M059J (cell line): ENCODE measurements at regions not wholly inside any gene's neighbourhood (a gene's known extent, or its start where the extent isn't known, plus 50 kb on each side); places are given as distances from the start of the nearest gene placed in this dataset.

Experiments used
- DNase-seq: peaks from one replicate; pipeline ENCODE4 v3.0.0-alpha.2; 2012; ENCODE audit warnings: low read depth

DNA sequence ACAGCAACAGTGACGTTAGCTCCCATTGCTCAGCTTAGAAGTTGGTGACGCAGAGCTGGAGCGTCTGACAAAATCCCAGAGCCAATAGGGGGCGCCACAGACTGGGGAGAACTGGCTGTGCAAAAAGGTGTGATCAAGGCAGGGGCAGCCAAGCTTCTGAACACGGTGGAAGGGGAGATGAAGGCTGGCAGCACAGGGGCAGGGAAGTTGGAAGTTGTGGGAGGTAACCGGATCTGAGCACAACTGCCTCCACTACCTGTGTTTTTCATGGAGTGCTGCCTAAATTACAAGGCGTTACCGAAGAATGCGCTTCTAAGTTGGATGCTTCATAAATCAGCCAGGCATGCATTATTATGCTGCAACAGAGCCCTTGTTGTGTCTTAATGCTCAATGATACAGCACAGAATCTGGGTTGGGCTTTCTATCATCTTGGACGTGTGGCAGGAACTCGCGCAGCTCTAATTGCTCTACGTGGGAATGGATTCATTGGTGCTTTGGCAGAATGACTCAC, 370.0 kb downstream of the SLC4A3 start:
- DNase-seq, result peak; percentile 55

DNA sequence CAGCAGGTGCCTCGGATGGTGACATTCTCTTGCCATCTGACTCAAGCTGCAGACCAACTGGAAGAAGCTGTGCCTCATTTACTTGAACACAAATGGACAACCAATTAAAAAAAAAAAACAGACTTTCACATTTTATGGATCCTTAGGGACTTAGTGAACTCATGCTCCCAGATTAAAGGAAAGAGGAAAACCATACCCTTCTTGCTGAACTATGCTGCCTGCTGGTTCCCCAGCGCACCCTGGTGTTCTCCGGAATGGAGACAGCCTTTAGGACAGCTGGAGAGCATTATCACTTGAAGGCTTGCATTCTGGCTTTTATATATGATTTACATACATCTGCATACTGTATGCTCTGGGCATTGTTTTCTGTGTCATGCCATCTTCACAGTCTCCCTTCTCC, 370.7 kb downstream of the SLC4A3 start:
- DNase-seq, result no peak

DNA sequence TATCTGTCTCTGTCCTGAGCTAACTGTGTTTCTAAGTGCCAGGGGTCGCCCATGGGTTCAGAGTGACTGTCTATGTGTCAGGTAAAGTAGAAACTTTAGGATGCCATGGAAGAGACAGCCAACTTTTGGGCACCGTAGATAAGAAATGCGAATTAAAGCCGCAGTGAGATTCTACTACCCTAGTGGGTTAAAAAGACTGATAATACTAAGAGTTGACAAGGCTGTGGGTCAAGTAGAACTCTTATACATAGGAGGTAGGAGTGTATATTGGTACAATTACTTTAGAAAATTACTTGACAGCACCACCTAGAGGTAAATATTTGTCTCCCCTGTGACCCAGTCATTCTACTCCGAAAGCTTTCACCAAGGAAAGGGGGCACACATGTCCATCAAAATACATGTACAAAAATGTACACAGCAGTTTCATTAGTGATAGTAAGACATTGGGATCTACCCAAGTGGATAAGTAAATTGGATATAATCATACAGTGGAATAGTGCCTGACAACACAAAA, 371.3 kb downstream of the SLC4A3 start:
- no peak for DNase-seq

DNA sequence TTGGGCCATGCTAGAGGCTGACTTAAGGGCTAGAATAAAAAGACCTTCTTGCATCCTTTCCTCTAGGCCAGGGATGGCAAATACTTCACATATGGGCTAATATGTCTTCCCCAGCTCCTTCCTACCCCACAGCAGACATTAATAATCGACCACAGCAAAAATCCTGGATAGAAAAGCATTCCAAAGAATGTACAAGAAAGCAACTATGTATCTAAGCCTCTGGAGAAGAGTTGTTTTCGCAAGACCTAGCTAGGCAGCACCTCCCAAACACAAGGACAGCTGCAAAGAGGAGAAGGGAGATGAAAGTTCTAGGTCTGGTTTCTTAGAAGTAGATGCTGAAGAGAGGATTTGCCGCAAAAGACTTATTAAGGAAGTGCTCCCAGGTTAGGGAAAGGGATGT, 372.6 kb downstream of the SLC4A3 start:
- DNase-seq, result no peak

DNA sequence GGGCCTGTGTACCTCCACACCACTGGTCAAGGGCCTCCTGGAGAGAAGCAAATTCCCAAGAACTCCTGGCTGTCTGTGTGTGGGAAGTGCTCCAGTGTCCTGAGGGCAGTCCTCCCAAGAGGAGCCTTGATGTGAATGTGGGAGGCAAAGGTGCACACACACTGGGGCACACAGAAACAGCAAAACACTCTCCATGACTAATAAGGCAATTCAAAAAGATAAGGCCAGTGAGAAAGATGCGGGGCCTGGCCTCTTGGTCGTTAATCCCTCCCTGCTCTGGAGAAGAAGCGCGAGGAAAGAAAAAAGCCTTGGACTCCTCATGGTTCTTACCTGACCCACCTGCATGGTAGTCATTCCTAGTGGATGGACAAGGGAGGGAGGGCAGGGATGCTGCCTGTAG, 373.2 kb downstream of the SLC4A3 start:
- DNase-seq, result no peak

DNA sequence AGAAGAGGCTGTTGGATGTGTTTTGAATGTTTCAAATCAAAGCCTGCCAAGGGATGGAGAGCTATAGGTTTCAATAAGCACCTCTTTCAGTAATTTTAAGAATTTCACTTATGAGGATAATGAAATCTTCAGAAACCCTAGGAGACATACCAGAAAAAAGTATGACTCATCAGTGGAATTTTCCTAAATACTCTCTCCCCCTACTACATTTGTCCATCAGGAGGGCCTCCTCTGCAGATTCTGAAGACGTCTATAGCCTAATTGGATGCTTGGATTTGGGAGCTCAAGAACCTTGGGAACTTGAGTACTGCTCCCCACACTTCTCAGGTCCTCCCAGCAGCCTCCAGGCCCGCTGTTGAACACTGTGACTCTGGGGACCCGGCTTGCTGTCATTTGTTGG, 374.3 kb downstream of the SLC4A3 start:
- DNase-seq, result peak; percentile 57

DNA sequence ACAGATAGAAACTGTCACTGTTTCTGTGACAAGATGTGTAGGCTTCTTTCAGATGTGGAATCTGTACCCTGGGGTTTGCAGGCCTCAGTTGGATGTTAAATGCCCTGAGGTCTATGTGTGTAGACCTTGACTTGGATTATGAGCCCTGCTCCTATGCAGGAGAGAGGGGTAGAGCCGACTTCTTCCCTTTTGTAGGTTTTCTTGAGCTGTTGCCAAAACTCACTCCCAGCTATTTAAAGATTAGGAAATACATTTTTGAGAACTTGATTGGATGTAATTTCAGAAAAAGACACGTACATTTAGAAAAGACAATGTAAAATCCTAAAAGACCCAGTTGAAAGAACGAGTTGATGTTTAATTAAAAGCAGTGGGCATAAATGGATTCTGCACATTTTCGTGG, 374.8 kb downstream of the SLC4A3 start:
- DNase-seq, result no peak

DNA sequence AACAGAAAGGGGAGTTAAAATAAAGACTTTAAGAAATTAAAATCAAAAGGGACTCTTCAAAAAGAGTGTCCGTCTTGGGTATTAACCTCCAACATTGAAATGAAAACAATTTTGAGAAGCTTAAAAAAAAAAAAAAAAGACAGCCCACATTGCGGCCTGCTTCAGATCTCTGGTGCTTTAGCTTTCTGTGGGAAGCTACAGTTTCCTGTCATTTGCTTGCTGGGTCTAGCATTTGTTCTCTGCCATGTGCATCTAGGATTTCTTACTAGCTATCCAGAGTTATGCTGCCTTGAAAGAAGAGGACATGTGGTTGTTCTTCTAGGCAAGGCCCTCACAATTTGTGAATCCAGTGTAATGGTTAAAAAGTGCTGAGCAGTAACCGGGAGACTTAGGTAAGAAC, 375.3 kb downstream of the SLC4A3 start:
- no peak for DNase-seq

DNA sequence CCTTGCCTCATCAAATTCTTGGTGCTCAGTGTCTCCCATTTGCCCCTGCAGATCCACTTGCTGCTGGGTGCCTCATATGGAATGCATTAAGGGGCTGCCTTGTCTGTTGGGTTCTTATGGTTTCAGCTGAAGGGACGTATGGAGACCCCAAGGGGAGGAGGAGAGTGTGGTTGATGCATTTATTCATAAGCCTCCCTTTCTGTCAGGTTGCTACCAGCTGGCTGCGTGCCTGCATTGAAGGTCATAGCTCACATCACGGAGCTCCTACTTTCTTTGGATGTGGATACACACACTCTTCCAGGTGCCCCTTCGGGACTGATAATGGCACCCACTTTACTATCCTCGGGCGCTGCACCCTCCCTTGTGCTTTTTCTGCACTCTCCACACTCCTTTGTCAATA, 377.9 kb downstream of the SLC4A3 start:
- DNase-seq, result no peak

DNA sequence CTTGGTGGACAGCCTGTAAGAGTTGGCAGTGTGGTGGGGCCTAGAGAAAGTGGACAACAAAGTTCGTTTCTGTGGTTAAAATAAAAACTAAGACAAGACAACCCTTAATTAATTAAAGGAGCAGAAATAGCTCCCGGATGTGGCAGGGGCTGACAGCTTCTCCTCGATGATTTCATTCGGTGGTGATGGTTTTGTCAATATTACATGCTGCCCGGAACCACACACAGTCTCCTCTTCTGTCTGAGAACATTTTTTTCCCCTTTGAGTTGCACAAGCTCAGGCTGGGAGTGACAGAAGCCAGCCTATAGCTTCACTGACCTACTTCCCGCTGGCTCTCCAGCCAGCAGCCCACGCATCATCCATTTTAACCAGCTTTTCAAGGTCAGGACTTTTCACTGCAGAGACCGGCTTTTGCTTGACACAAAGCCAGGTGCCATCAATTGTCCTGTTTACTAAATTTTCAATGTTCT, 378.8 kb downstream of the SLC4A3 start:
- peak; percentile 55 for DNase-seq

DNA sequence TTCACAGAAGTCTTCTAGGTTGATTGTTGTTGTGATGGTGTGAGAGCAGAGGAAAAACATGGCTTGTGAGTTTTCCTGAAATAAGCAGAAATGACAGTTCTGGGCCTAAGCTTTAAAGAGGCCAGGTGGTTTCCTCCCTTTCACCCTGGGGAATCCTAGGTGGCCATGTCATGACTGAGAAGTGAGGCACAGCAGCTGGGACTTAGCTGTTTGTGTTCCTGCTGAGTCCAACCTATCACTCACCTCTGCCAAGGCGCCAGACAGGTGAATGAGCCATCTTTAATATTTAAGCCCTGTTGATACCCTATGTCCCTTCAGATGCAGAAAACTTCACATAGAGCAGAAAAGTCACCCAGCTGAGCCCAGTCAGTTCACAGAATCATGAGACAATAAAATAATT, 384.4 kb downstream of the SLC4A3 start:
- DNase-seq, result no peak

DNA sequence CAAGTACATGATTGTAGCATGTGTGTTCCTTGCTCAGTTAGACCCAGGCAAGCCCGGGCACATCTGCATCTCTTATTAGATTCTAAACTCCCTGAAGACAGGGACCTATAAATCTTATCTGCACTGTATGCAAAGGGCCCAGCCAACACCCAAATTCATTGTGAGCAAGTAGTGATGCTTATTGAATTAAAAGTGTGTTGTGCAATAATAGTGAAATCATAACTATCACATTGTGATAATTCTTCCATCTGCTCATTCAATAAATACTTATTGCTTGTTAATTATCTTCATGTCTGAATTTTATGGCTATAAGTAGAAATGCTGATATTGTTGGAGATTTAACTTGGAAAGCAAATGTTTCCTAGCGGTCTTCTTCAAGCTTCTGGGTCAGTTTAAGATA, 387.5 kb downstream of the SLC4A3 start:
- no peak for DNase-seq

DNA sequence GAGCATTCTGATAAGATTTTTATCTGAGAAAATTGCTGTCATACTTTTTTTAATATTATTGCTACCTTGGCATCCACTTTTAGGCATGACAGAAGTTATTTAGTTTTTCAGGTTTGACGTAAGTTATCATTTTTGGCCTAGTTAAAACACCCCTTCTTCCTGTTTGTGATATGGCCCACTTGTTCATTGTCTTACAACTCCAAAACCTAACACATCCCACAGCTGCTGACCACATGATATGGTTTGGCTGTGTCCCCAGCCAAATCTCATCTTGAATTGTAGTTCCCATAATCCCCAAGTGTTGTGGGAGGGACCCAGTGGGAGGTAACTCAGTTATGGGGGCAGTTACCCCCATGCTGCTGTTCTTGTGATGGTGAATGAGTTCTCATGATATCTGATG, 388.1 kb downstream of the SLC4A3 start:
- DNase-seq, result no peak

DNA sequence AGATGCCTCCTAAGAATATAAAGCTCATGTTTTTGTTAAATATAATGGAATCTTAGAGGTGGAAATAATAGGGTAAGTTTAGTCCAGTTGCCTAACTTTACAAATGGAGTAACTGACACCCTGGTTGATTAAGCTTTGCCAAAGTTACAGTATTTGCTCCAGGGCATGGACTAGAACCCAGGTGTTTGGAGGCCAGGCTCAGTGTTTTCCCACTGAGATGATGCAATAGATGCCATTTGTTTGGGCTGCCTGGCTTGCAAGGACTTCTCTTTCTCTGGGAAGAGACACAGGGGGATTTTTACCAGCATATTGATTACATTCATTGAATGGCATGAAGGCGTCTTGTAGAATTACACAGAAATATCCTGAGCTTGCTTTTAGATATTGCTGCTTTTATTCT, 397.8 kb downstream of the SLC4A3 start:
- no peak for DNase-seq

DNA sequence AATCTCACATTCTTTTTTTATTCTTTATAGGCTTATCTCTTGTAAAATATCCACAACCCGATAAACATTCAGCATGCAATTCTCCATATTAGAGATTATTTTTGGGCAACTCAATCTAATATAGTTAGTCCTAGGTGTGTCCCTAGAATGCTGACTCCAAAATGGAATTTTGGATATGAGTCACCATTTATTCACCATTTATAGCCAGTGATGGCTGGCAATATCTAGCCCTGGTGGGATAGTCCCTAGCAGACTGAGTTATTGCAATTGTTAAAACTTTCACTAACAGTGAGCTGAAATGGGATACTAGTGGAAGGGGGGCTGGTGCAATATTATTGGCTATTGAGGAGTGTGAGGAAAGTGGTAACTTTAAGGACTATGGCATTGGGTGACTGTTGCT, 401.6 kb downstream of the SLC4A3 start:
- no peak for DNase-seq

DNA sequence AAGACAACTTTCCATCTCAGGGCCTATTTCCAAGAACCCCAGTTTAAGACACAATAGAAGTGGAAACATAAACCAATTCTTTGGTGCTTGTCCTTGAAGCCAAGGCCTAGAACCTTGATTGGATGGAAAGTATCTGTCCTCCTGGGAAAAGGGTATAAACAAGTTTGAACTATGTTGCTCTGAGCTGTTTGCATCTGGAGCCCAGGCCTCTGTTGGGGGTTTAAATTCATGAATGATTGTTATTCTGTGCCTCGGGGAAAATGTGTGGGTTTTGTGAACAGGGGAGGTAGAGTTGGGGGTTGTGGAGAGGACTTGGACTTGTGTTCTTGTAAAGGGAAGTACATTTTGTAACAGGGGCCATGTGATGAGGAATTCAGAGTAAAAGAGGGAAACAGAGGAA, 406.1 kb downstream of the SLC4A3 start:
- peak; percentile 89 for DNase-seq

DNA sequence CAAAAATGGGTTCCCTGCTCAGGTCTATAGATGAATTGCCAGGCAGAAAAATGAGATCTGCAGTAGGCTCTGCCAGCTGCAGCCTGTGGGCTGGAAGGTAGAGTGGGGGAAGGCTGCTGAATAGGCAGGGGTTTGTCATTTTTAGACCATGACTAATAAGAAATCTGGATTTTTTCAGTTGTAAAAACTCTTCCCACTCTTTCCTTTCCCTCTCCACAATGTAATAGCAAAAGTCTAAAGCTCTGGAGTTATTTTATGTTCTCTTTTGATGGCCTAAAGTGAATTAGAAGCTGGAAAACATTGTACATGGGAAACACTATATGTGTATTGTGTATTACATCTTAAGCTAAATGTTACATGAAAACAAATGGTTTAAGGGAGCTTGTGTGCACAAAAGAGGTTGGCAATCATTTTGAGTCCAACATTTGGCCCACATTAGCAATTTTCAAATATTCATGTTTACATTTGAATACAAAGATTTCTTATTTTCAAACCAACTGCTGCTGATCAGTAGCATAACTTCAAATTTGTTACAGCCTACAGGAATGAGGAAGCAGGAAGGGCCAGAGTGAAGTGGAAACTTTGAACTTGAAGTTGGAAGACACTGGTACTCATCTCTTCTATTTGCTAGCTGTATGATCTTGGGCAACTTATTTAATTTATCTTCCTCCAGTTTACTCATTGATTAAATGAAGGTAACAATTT, 407.1 kb downstream of the SLC4A3 start:
- peak; percentile 80 for DNase-seq

DNA sequence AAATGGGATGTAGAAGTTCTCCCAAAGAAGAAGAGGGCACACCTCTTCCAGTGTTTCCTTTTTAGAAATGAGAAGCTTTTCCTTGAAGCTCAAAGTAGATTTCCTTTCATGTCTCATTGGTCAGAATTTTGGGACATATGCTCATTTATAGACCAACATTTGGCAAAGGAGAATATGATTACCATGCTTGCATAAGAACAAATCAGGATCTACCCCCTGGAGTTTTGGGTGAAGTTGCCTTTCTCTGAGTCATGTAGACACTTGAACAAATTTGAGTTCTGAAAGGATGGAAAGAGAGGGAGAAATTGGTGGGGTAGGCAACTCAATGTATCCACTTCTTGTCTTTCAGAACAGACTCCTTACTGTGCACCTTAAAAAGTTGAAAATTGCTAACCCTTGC, 409.0 kb downstream of the SLC4A3 start:
- DNase-seq, result no peak

DNA sequence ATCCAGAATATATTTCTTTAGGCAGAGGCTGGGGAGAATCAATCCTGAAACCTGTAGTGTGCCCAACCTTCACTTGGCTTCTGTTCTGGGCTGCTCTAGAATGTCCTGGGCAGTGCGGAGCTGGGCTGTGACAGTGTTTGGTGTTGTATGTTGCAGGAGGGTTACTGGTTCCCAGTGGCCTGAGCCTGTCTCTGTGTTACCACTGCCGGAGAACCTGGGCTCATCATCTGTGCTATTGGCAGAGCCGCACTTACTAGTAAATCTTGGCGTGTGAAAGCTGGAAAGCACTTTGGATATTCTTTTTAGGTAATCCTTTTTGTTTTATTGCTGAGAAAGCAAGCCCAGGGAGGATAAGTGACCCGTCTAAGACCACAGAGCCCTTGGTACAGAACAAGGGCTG, 412.9 kb downstream of the SLC4A3 start:
- no peak for DNase-seq

DNA sequence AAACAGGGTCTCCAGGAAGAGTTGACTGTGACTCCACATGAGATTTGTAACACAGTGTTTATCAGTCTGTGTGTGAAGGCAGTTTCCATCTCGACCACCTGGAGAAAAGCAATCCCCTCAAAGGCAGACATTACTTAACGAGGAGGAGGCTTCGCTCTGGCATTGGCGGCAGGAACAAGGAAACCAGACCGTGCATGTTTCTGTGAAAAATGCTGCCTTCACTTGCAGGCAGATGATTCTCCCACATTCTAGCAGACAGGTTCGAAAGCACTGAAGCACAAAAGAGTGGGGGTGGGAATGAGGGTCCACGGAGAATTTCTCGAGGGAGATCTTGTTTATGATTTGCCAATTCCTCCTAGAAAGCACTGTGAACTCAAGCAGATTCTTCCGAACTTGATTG, 414.0 kb downstream of the SLC4A3 start:
- DNase-seq, result no peak

DNA sequence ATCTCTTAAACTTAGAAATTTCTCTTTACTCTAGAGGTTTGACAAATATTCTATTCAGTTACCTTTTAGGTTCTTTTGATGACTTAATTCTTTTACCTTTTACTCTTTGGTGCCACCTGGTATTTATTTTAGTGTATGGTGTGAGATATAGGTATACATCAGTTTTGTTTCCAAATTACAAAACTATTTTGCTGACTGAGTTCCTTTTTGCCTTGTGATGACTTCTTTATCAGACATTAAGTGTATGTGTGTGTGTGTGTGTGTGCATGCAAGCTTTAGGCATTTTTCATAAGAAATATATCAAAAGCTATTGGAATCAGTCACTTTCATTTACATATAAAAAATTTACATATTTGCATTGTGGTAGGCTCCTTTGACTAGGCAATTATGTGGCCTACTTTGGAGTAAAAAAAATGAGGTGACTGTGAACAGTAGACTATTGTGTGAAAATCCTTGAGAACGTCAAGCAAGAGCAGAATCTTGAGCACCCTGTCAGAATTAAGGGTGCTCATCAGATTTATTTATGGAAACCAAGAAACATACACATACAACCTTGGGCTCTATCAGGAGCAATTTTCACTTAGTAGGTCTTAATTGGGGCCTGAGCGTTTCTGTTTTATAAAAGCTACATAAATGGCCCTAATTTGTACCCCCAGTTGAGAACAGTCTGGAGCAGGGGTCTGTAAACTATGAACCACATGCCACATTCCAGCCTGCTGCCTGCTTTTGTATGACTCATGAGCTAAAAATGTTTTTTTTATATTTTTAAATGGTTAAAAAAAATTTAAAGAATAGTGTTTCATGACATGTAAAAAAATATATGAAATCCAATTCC, 415.9 kb downstream of the SLC4A3 start:
- peak; percentile 52 for DNase-seq

DNA sequence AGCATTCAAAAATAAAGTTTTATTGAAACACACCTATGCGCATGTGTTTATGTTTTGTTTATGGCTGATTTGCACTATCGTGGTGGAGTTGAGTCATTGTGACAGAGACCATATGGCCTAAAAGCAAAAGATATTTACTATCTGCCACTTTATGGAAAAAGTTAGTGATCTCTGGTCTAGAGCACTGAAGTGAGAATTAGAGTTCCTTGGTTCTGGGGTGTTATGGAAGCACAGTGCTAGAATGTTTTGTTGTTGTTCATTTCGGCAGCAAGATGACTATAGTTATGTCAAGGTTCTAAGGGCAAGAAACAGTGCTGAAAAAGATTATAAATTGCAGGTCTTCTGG, 416.5 kb downstream of the SLC4A3 start:
- DNase-seq, result no peak

DNA sequence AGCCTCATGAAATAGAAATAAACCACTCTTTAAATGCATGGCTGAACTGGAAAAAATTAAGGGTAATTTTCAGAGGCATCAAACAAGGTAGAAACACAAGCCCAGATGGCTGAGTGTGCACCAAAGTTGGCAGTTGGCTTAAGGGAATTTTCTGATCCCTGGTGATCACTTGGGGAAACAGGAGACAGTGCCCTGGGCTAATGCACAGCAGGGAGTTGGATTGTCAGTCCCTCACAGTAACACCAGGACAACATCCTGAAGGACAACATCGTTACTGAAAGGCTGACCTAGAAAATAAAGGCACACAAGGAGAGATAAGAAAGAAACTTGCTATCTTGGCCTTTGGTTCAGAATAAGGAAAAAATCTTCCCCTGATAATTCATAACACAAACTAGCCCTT, 417.0 kb downstream of the SLC4A3 start:
- DNase-seq, result no peak
